GM21717 (cell line): ENCODE measurements at regions not wholly inside any gene's neighbourhood (a gene's known extent, or its start where the extent isn't known, plus 50 kb on each side); places are given as distances from the start of the nearest gene placed in this dataset.
"Not testable (repeated sequence)": the region's sequence is repeated elsewhere in the genome, so short reads cannot be mapped to it uniquely, and the experiment has no call there.

Experiments used
- ATAC-seq: cut with Tn5 transposase; IDR thresholded peaks from one replicate; pipeline ENCODE4 v1.9.1; 2021; ENCODE audit warnings: mild to moderate bottlenecking, moderate library complexity; ENCODE audit not compliant: unreplicated experiment

DNA sequence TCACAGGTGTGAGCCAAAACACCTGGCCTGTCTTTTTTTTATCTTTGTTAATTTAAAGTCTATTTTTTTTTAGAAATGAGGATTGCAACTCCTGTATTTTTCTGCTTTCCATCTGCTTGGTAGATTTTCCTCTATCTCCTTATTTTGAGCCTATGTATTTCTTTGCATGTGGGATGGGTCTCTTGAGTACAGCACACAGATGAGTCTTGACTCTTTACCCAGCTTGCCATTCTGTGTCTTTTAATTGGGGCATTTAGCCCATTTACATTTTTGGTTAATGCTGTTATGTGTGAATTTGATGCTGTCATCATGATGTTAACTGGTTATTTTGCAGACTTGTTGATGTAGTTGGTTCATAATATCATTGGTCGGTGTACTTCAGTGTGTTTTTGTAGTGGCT lies 317.4 kb downstream of the IPO8 start:
- ATAC-seq = no peak

DNA sequence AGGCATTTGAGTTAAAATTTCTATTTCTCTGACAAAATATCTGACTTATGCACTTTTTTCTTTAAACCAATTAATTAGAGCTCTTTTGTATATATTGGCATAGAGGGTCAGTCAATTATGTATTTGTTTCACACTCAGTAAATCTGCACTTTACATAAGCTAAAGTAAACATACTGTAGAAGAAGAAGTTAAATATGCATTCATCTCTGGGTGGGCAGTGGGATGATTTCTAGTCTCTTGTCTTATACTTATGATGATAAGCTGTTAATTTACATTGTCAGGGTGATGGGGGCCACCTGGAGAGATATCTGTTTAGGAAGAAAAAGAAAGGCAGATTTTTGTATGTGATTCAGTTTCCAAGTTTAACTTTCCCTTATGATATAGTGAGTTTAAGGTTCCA lies 330.8 kb downstream of the IPO8 start:
- no peak for ATAC-seq

DNA sequence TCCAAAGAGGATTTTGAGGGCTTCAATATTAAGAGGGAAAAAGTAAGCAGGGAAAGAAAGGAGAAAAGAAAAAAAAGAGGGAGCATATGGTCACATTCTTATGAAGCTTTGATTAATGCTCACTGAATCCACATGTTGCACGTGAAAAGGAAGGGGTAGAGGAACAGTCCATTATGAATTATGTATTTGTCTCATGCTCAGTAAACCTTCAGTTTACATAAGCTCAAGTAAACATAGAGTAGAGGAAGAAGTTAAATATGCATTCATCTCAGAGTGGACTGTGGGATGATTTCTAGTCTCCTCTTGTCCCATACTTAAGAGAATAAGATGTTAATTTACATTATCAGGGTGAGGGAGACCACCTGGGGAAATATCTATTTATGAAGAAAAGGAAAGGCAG lies 334.5 kb downstream of the IPO8 start:
- ATAC-seq = no peak

GRCh38 chr12:30358671-30359070 lies 337.0 kb downstream of the IPO8 start:
- no peak for ATAC-seq

DNA sequence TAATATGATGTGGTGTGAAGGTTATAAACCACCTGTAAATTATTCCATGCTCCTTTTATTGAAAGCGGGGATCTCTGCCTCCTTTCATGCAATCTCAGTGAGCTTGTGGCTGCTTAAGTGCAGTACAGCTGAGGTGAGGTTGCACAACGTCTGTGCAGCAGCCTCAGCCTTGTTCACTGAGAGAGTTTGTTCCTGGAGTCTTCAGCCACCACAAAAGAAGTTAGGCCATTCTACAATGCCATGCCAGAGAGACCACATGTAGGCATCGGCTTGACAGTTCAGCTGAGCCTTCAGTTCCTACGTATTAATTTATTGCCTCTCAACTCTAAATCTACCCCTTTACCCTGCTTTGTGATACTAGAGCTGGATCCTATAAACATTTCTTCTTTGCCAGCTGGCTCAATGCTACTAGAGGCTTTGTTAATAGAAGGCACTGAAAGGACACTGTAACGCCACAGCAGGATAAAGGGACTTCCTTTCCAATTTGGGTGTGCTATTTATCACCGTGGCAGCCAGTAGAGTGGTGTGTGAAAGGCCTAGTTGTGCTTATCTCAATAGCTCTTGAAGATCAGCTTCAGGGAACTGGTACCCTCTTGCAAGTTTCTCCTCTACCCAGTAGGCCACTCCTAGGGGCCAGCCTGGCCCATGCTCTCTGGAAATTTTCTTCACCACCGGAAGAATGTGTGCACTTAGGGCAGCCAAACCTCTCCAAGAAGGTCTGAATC lies 337.7 kb downstream of the IPO8 start:
- no peak for ATAC-seq

DNA sequence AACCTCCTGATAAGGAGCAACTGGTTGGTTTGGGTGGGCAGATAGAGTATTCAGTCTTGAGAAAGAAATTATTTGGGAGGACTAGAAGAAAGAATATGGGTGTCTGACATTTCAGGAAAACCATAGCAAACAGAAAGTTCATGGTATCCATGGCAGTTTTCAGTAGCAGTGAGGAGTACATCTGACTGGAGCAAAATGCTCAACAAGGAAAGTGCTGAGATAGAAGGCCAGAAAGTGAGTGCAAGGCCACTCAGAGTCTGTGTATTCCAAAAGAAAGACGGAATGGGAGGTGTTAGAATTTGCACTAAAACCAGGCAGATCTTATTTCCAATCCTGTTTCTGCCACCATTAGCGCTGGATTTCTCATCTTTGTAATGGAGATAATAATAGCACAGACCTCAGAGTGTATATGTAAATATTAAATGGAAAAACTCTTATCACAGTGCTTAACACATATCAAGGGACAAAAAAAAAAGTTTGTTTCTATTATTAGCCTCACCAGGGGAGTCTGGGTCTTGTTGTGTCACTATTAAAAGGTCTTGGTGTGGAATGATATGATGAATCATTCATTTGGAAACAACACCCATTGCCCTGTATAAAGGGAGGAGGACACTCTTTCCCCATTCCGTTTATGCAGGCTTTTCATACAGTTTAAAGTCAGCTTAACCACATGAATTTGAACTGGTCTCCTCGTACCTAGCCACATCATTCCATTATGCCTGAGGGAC lies 349.8 kb downstream of the IPO8 start:
- no peak for ATAC-seq

DNA sequence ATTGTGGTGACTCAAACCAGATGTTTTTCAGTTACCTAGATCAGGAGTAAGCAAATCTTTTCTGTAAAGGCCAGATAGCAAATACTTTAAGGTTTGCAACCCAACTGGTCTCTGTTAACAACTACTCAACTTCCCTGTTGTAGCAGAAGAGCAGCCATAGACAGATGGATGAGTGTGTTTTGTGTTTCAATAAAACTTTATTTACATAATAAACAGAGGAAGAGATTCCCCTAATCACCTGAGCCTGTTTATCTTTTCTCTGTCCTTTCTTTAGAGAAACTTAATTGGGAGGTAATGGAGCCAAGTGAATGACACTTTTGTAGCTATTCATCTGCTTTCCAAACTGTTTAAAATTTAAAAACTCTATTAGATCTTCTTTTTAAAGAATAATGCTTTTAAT lies 365.1 kb downstream of the IPO8 start:
- no peak for ATAC-seq

DNA sequence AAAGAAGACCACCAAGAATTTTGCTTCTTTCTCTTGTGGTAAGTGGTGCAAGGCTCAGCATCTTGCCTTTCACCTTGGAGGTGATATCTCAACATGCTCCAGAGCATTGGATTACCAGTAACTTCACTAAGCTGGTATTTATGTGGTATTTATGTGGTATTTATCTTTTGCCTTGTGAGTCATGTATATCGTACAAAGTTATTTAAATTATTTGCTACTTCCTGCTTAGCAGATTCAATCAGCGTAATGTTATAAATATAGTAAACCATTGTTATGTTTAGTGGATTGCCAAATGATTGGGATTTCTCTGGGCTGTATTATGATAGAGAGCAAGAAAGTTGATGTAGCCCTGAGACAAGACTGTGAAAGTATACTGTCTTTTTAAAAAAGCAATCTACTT lies 366.4 kb downstream of the IPO8 start:
- no peak for ATAC-seq

DNA sequence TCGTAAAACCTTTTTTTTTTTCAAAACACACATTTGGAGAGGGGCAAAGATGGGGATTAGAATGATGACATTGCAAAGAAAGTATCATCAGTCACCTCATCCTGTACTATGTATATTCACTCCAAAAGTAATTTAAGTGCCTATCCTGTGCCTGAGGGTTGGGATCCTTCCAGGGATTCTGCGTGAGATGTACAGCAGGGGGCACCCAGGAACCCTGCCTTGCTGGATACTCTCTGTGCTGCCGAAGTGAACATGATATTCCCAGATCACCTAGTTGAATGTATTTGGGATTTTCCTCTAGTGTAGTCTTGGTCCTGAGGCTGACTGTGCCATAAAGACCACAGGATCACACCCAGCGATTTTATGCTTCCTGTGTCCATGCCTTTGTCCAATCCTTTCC lies 372.7 kb downstream of the IPO8 start:
- ATAC-seq = no peak

DNA sequence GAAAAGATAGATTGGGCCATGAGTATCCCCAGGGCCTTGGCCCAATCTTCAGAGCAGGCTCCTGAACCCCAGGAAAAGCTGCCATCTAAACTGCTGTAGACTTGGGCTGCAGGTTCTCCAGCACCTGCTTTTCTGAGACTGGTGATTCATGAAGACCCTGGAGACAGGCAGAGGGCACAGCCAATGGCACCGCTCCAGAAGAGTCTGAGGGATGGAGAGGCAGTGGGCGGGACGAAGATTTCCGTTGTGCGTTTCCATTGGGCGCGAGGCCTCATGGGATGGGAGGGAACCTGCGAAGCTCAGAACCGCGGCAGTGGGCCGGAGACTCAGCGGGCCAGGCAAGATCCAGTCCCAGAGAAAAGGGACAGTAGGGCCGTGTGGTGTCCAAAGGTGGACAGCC lies 375.1 kb downstream of the IPO8 start:
- ATAC-seq = no peak

DNA sequence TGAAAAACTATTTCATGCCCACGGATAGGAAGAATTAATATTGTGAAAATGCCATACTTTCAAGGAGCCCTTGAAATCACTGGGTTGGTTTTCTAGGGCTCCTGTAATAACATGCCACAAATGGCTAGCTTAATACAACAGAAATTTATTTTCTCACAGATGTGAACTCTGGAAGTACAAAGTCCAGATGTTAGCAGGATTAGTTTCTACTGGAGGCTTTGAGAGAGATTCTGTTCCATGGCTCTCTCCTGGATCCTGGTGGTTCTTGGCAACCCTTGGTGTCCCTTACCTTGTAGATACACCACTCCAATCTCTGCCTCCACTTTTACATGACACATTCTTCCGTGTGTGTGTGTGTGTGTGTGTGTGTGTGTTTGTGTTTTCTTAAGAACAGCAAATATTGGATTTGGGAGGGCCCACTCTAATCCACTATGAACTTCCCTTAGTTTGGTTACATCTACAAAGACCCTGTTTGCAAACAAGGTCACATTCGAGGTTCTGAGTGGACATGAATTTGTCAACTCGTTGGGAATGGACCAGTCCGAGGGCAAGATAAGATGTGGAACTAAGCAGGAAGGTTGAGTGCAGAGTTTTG lies 381.1 kb downstream of the IPO8 start:
- ATAC-seq = no peak

DNA sequence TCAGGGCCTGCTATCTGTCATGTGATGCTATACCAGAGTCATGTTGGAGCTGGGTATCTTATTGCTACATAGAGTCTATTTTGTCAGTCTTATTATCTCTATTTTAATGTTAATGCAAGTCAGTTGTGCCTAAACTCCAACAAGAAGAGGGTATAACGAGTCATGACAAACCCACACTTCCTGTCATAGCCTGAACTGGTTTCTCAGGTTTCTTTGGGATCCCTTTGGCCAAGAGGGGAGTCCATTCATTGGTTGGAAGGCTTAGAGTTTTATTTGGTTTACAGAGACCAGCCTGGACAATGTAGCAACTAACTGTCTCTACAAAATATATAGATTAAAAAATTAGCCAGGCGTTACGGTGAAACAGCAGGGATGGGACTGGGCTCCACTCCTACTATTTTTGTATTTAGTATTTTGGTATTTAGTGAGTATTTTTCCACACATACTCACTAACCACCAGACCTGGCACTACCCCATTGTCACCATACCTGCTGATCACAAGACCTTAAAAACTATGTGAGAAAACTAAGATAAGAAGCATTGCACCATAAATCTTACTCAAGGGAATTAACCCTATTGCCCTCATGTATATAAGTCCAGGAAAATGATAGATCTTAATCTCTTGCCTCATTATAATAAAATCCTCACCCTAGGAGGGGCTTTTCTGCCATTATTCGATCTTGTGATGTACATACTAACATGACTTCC lies 387.5 kb downstream of the IPO8 start:
- no peak for ATAC-seq

DNA sequence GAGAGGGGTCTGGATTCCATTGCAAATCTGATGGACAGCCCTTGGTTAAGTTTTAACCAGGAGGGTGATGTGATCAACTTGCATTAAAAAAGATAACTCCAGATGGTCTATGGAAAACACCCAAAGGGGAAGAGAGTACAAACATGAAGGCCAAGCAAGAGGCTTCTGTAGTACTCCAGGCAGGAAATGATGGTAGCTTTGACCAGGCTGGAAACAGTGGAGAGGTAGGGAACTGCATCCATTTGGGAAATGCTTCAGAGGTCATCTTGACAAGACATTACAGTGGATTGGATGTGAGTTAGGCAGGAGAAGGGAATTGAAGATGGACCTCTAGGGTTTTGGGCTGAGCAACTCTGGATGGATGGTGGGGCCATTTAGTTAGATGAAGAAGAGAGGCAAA lies 391.1 kb downstream of the IPO8 start:
- no peak for ATAC-seq

DNA sequence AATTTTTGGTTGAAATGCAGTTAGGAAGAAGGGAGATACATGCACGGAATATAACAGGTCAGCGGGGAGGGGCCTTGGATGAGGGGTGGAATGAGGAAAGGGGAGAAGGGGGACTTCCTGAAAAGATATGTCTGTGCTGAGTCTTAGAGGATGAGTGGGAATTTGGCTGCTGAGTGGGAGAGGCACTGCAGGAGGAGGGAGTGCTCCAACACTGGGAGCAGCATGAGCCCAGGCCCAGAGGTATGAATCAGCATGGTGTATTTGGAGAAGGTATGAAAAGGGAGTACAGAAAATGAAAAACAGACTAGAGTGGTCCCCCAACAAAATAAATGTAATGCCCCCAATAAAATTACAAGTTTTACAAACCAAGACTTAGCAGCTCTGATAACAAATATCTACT lies 394.4 kb downstream of the IPO8 start:
- ATAC-seq = no peak

DNA sequence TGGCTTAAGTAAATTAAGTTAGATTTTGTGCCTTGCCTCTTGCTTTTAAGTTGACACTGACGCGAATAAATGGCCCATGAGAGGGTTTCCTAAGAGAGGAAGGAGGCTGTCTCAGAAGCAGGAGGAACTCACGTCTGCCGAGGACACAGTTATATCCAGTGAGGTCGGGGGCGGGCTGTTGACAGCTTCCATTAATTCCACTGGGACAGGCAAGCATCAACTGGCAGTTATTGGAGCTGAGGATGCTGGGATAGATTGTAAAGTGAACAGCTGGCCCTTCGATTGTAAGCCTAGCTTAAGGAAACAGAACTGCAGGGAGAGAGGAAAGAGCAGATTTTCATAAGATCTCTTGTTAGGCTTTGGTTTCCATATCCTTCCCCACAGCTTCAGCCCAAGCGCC lies 399.2 kb downstream of the IPO8 start:
- no peak for ATAC-seq

GRCh38 chr12:30286345-30286926 lies 409.2 kb downstream of the IPO8 start:
- ATAC-seq = no peak

DNA sequence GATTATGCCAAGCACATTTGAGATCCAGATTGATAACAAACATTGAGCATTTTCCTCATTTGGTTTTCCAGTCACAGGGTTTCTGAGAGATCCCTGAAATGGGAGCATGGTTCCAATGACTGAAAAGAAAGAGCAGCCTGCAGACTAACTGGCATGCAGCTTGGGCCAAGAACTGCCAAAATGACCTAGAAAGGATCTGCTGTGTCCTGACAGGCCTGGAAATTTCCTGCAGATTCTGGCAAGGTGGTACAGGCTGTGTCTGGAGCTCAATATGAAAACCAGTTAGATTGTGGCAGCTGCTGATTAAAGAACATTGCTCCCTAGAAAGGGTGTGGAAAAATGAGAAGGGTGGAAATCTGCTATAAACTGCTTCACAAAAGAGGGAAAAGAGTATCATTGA lies 417.3 kb downstream of the IPO8 start:
- ATAC-seq = no peak

GRCh38 chr12:30272515-30272914 lies 423.2 kb downstream of the IPO8 start:
- ATAC-seq = not testable (repeated sequence)

- ATAC-seq = no peak
Observed at GRCh38 chr12:30269496-30269895, 426.2 kb downstream of the IPO8 start.

DNA sequence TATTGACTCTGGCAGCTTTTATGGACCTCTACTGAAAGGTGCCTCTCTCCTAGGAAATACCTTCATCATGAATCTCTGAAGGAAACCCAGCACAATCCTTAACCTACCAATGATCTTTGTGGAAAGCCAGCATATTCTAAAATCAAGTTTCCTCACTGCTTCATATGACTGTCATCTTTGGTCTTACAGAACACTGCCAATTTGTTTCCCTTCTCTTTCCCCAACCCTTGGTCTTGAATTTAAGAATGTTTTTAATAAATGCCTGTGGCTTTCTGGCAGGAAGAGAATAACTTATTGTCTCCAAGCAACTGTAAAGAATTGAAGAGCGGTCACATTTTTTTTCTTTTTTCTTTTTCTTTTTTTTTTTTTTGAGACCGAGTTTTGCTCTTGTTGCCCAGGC lies 427.6 kb downstream of the IPO8 start:
- no peak for ATAC-seq

- no peak for ATAC-seq
Observed at GRCh38 chr12:30263434-30263833, 432.2 kb downstream of the IPO8 start.
